ENCODE measurements at regions not wholly inside any gene's neighbourhood (a gene's known extent, or its start where the extent isn't known, plus 50 kb on each side); places are given as distances from the start of the nearest gene placed in this dataset.

DNA sequence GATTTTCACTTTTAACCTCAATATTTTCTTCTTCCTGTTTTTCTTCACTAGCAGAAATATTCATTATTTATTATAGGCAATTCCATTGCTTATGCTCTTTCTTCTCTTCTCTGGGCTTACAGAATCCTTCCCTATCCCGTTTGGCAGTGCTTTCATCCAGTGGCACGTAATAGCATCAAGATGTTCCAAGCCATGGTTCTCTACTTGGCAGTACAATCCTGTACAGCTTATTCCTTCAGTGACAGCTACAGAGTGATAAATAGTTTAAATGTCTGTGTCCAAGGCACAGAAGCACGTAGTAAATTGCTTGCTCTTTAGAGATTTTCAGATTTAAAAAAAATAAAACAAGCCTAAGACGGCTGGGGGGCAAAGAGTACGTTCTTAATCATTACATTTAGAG lies 1964.3 kb downstream of the SUCLG1 start:
- Histone ChIP-seq H3K4me1 (ENCODE audit: control insufficient read depth, insufficient read depth, low read length) (no peaks in the 10 kb centered on the region), H3K27ac (ENCODE audit: low read length) (no peak overlapping the region), H3K9me3 (ENCODE audit: control insufficient read depth, low read length) (no peaks in the 10 kb centered on the region), H3K4me3 (ENCODE audit: low read length) (no peak overlapping the region), H3K27me3 (ENCODE audit: control insufficient read depth, insufficient read depth) (no peaks in the 10 kb centered on the region)
- peak; percentile 55 to 91 for ATAC-seq
- DNase-seq = no peak
- intact Hi-C loops (cut with DNase I) = no loop called here
- 45% methylated on average over 5 of the region's 5 CpGs for WGBS

GRCh38 chr2:82491591-82491990 lies 1967.5 kb downstream of the SUCLG1 start:
- Histone ChIP-seq H3K27ac (ENCODE audit: low read length) (no peak overlapping the region), H3K9me3 (ENCODE audit: control insufficient read depth, low read length) (no peaks in the 10 kb centered on the region), H3K27me3 (ENCODE audit: control insufficient read depth, insufficient read depth) (no peaks in the 10 kb centered on the region), H3K4me1 (ENCODE audit: control insufficient read depth, insufficient read depth, low read length) (no peaks in the 10 kb centered on the region), H3K4me3 (ENCODE audit: low read length) (no peak overlapping the region)
- WGBS = 90% methylated on average over 1 of the region's 1 CpG
- no peak for DNase-seq
- no peak for ATAC-seq
- intact Hi-C loops (cut with DNase I) = no loop called here

DNA sequence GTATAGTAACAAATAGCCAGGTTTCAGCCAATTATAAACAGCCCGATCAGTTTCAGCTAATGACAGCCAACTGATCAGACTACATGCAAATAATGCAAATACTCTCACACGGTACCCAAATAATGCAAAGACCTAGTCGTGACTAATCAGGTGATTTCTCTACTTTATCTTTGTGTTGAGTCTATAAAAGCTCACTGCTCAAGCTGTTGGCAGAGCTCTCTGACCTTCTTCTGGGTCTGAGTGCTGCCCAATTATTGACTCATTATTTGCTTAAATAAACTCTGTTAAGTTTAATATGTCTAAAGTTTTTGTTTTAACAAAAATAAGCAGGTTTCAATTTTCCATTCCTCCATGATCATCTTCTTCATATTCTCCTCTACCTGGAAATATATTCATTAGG lies 1971.7 kb downstream of the SUCLG1 start:
- no peaks in the 10 kb centered on the region for H3K4me1 ChIP-seq (ENCODE audit: control insufficient read depth, insufficient read depth, low read length)
- intact Hi-C loops (cut with DNase I) = no loop called here
- ATAC-seq (no peak), DNase-seq (no peak)
- H3K4me3 ChIP-seq (ENCODE audit: low read length) = no peak overlapping the region
- H3K27me3 ChIP-seq (ENCODE audit: control insufficient read depth, insufficient read depth) = no peaks in the 10 kb centered on the region
- no peaks in the 10 kb centered on the region for H3K9me3 ChIP-seq (ENCODE audit: control insufficient read depth, low read length)
- 77% methylated on average over 3 of the region's 3 CpGs for WGBS
- H3K27ac ChIP-seq (ENCODE audit: low read length) = no peak overlapping the region

- no peaks in the 10 kb centered on the region for H3K27me3 ChIP-seq (ENCODE audit: control insufficient read depth, insufficient read depth)
- DNase-seq (no peak), ATAC-seq (no peak)
- WGBS = 89% methylated on average over 2 of the region's 2 CpGs
- no peaks in the 10 kb centered on the region for H3K4me1 ChIP-seq (ENCODE audit: control insufficient read depth, insufficient read depth, low read length)
- H3K27ac ChIP-seq (ENCODE audit: low read length) = no peak overlapping the region
- H3K4me3 ChIP-seq (ENCODE audit: low read length) = no peak overlapping the region
- intact Hi-C loops (cut with DNase I) = no loop called here
- no peaks in the 10 kb centered on the region for H3K9me3 ChIP-seq (ENCODE audit: control insufficient read depth, low read length)
Observed at GRCh38 chr2:82485701-82486100, 1973.4 kb downstream of the SUCLG1 start.

- intact Hi-C loops (cut with DNase I) = no loop called here
- no peak for DNase-seq
- ATAC-seq = no peak
- H3K9me3 ChIP-seq (ENCODE audit: control insufficient read depth, low read length) = no peaks in the 10 kb centered on the region
- H3K27me3 ChIP-seq (ENCODE audit: control insufficient read depth, insufficient read depth) = no peaks in the 10 kb centered on the region
- H3K27ac ChIP-seq (ENCODE audit: low read length) = no peak overlapping the region
- whole genome bisulfite sequencing = 85% methylated on average over 2 of the region's 2 CpGs
- H3K4me3 ChIP-seq (ENCODE audit: low read length) = no peak overlapping the region
- H3K4me1 ChIP-seq (ENCODE audit: control insufficient read depth, insufficient read depth, low read length) = no peaks in the 10 kb centered on the region
Observed at GRCh38 chr2:82481207-82481606, 1977.9 kb downstream of the SUCLG1 start.

- intact Hi-C loops (cut with DNase I) = no loop called here
- no peaks in the 10 kb centered on the region for H3K9me3 ChIP-seq (ENCODE audit: control insufficient read depth, low read length)
- H3K4me1 ChIP-seq (ENCODE audit: control insufficient read depth, insufficient read depth, low read length) = no peaks in the 10 kb centered on the region
- H3K27ac ChIP-seq (ENCODE audit: low read length) = no peak overlapping the region
- no peak for ATAC-seq
- H3K27me3 ChIP-seq (ENCODE audit: control insufficient read depth, insufficient read depth) = no peaks in the 10 kb centered on the region
- 85% methylated on average over 2 of the region's 2 CpGs for WGBS
- DNase-seq = no peak
- H3K4me3 ChIP-seq (ENCODE audit: low read length) = no peak overlapping the region
Observed at GRCh38 chr2:82478641-82479040, 1980.4 kb downstream of the SUCLG1 start.

DNA sequence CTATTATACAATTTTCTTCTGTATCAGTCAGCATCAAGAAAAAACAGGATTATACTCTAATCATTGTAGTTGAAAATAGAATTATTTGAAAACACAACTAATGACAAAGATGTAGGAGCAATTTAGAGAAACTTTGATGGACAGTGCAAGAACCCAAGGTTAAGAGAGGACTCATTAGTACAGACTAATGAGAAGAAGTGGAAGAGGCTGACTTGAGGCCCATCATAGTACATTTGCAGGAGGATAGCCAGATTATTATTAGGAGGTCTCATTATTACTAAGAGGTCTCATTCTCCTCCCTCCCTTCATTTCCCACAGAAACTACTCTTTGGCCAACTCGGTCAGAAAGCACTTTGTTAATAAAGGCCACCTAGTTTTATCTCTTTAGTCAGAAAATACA lies 1983.0 kb downstream of the SUCLG1 start:
- 76% methylated on average over 1 of the region's 1 CpG for WGBS
- Histone ChIP-seq H3K27ac (ENCODE audit: low read length) (no peak overlapping the region), H3K9me3 (ENCODE audit: control insufficient read depth, low read length) (no peaks in the 10 kb centered on the region), H3K4me1 (ENCODE audit: control insufficient read depth, insufficient read depth, low read length) (no peaks in the 10 kb centered on the region), H3K27me3 (ENCODE audit: control insufficient read depth, insufficient read depth) (no peaks in the 10 kb centered on the region), H3K4me3 (ENCODE audit: low read length) (no peak overlapping the region)
- DNase-seq (no peak), ATAC-seq (no peak)
- intact Hi-C loops (cut with DNase I) = no loop called here

DNA sequence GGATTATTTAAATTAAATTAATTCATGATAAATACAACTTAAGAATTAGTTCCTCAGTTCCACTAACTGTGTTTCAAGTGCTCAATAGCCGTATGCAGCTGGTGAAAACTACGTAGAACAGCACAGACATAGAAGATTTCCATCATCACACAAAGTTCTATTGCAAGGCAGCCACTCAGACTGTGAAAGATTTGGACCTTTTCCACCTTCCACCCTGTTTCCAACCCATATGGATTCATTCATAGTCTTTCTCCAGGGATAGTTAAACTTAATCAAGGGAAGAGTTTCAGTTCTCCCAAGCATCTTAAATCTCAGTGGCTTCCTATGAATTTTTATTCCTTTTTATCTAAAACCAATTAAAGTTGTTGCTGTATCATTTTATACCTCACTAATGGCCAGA lies 2030.8 kb downstream of the SUCLG1 start:
- Histone ChIP-seq H3K4me1 (ENCODE audit: control insufficient read depth, insufficient read depth, low read length) (no peaks in the 10 kb centered on the region), H3K9me3 (ENCODE audit: control insufficient read depth, low read length) (no peaks in the 10 kb centered on the region), H3K4me3 (ENCODE audit: low read length) (no peak overlapping the region), H3K27me3 (ENCODE audit: control insufficient read depth, insufficient read depth) (no peaks in the 10 kb centered on the region), H3K27ac (ENCODE audit: low read length) (no peak overlapping the region)
- no peak for DNase-seq
- intact Hi-C loops (cut with DNase I) = no loop called here
- ATAC-seq = no peak
- WGBS = 70% methylated on average over 2 of the region's 2 CpGs

DNA sequence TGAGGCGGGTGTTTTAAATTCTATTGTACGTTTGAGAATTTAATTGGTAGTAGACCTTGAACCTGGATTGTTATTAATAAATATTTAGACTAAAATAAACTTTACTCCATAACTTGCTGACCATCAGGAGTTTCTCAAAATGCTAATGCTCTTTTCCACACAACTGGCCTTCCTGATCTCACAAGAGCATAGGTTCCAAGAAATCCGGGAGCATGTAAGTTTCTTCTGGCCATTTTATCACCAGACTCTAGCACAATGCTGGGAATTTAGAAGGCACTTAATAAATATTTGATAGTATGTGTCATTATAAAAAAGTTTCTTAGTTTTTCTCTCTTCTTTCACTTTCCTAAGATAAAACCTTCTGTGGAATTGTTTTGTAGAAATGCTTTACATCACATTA lies 2047.1 kb downstream of the SUCLG1 start:
- DNase-seq (no peak), ATAC-seq (no peak)
- WGBS = 54% methylated on average over 3 of the region's 3 CpGs
- Histone ChIP-seq H3K27me3 (ENCODE audit: control insufficient read depth, insufficient read depth) (no peaks in the 10 kb centered on the region), H3K4me3 (ENCODE audit: low read length) (no peak overlapping the region), H3K9me3 (ENCODE audit: control insufficient read depth, low read length) (no peaks in the 10 kb centered on the region), H3K4me1 (ENCODE audit: control insufficient read depth, insufficient read depth, low read length) (no peaks in the 10 kb centered on the region), H3K27ac (ENCODE audit: low read length) (no peak overlapping the region)
- intact Hi-C loops (cut with DNase I) = no loop called here

- 28% methylated on average over 3 of the region's 3 CpGs for WGBS
- Histone ChIP-seq H3K27ac (ENCODE audit: low read length) (no peak overlapping the region), H3K4me1 (ENCODE audit: control insufficient read depth, insufficient read depth, low read length) (no peaks in the 10 kb centered on the region), H3K9me3 (ENCODE audit: control insufficient read depth, low read length) (no peaks in the 10 kb centered on the region), H3K27me3 (ENCODE audit: control insufficient read depth, insufficient read depth) (no peaks in the 10 kb centered on the region), H3K4me3 (ENCODE audit: low read length) (peak overlapping the region; percentile 20)
- ATAC-seq (no peak), DNase-seq (no peak)
- intact Hi-C loops (cut with DNase I) = no loop called here
Observed at GRCh38 chr2:82411071-82411470, 2048.0 kb downstream of the SUCLG1 start.

DNA sequence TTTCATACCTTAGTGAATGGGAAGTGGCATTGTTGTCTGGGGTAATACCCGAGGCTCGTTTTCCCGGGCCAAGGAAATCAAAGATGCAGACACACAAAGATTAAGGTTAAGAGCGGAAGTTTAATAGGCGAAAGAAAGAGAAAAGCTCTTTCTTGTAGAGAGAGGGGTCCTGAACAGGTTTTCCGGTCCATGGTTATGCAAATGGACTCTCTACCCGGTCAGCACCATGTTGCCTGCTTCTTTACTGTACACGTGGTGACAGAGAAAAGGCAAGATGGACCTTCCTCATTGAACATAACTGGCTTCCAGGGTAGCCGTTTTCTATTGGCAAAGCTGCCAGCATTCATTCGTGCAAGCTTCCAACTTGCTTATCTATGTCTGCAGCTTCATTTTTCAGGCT lies 2063.5 kb downstream of the SUCLG1 start:
- H3K27me3 ChIP-seq (ENCODE audit: control insufficient read depth, insufficient read depth) = no peaks in the 10 kb centered on the region
- no peaks in the 10 kb centered on the region for H3K9me3 ChIP-seq (ENCODE audit: control insufficient read depth, low read length)
- H3K4me3 ChIP-seq (ENCODE audit: low read length) = no peak overlapping the region
- DNase-seq = peak in 1 of 3 donors; percentile 13
- intact Hi-C loops (cut with DNase I) = no loop called here
- no peaks in the 10 kb centered on the region for H3K4me1 ChIP-seq (ENCODE audit: control insufficient read depth, insufficient read depth, low read length)
- 59% methylated on average over 10 of the region's 10 CpGs for WGBS
- no peak for ATAC-seq
- no peak overlapping the region for H3K27ac ChIP-seq (ENCODE audit: low read length)

GRCh38 chr2:82391386-82391785 lies 2067.7 kb downstream of the SUCLG1 start:
- Histone ChIP-seq H3K27ac (ENCODE audit: low read length) (no peak overlapping the region), H3K9me3 (ENCODE audit: control insufficient read depth, low read length) (no peaks in the 10 kb centered on the region), H3K4me1 (ENCODE audit: control insufficient read depth, insufficient read depth, low read length) (no peaks in the 10 kb centered on the region), H3K27me3 (ENCODE audit: control insufficient read depth, insufficient read depth) (no peaks in the 10 kb centered on the region), H3K4me3 (ENCODE audit: low read length) (no peak overlapping the region)
- no peak for ATAC-seq
- 90% methylated on average over 9 of the region's 9 CpGs for WGBS
- DNase-seq = peak in 1 of 3 donors; percentile 29
- intact Hi-C loops (cut with DNase I) = no loop called here
